HEK293 (cell line): ENCODE measurements at regions not wholly inside any gene's neighbourhood (a gene's known extent, or its start where the extent isn't known, plus 50 kb on each side); places are given as distances from the start of the nearest gene placed in this dataset.

Experiments
- CTCF ChIA-PET: fragments of 350-600 bp; formaldehyde crosslinking; extraction: SDS; loops from one replicate; lab custom pipeline; 2021; ENCODE audit warnings: antibody characterized with exemption; lab: Yijun Ruan, JAX
- POLR2A ChIA-PET: fragments of 300-600 bp; formaldehyde crosslinking; extraction: SDS; loops from one replicate; lab custom pipeline; 2020; ENCODE audit warnings: antibody characterized with exemption, inconsistent platforms; lab: Yijun Ruan, JAX
- H3K27ac ChIP-seq: fragments of 200-500 bp; sonication (Bioruptor generic); 2 replicates; pipeline ENCODE4 v1.5.1; 2014; ENCODE audit warnings: low read depth, low read length, control low read depth, inconsistent platforms; ENCODE audit errors: extremely low read depth
- H3K36me3 ChIP-seq, 2 experiments: fragments of 200-500 bp in 1 of 2; sonication (Bioruptor generic) in 1 of 2; 1 replicate in 1 of 2; 2 replicates in 1 of 2; pipeline ENCODE4 v1.5.1; 2014 to 2017; ENCODE audit warnings: inconsistent platforms in 2 of 2, low read length in 2 of 2; ENCODE audit not compliant: control insufficient read depth in 2 of 2, insufficient read depth in 1 of 2
- H3K4me1 ChIP-seq: fragments of 200-500 bp; sonication (Bioruptor generic); 2 replicates; pipeline ENCODE4 v1.5.1; 2014; ENCODE audit warnings: mild to moderate bottlenecking, low read length, inconsistent platforms; ENCODE audit not compliant: control insufficient read depth, insufficient read depth
- H3K4me3 ChIP-seq: 2 replicates; pipeline ENCODE4 v1.5.1; 2011; ENCODE audit warnings: low read depth, mild to moderate bottlenecking, control low read depth, low read length, moderate library complexity
- H3K9me3 ChIP-seq: fragments of 200-500 bp; sonication (Bioruptor generic); 2 replicates; pipeline ENCODE4 v1.5.1; 2014; ENCODE audit warnings: low read depth, low read length, inconsistent platforms; ENCODE audit not compliant: control insufficient read depth, insufficient read depth
- HIC1 ChIP-seq: fragments of 450-650 bp; formaldehyde crosslinking; IDR thresholded peaks from 2 replicates; pipeline ENCODE4 v1.5.1; 2016; ENCODE audit warnings: missing biosample characterization, missing genetic modification characterization
- HOXA7 ChIP-seq: sonication (generic); formaldehyde crosslinking; IDR thresholded peaks from 2 replicates; pipeline ENCODE4 v1.8.1; 2022; ENCODE audit warnings: missing genetic modification reagents, borderline replicate concordance
- KLF1 ChIP-seq: fragments of 450-650 bp; formaldehyde crosslinking; IDR thresholded peaks from 2 replicates; pipeline ENCODE4 v1.5.1; 2016; ENCODE audit warnings: missing biosample characterization, missing genetic modification characterization
- KLF7 ChIP-seq: fragments of 450-650 bp; formaldehyde crosslinking; IDR thresholded peaks from 2 replicates; pipeline ENCODE4 v1.5.1; 2016; ENCODE audit warnings: missing biosample characterization, missing genetic modification characterization, borderline replicate concordance
- MZF1 ChIP-seq: fragments of 450-650 bp; formaldehyde crosslinking; IDR thresholded peaks from 2 replicates; pipeline ENCODE4 v1.5.1; 2017; ENCODE audit warnings: missing biosample characterization, missing genetic modification characterization, borderline replicate concordance
- TCF7L2 ChIP-seq: IDR thresholded peaks from 2 replicates; pipeline ENCODE4 v1.6.1; 2011; ENCODE audit warnings: low read depth, mild to moderate bottlenecking, inconsistent platforms, low read length, moderate library complexity, borderline replicate concordance
- ZFP3 ChIP-seq: fragments of 450-650 bp; formaldehyde crosslinking; IDR thresholded peaks from 2 replicates; pipeline ENCODE4 v1.5.1; 2016; ENCODE audit warnings: low read depth, missing biosample characterization, missing genetic modification characterization
- ZNF202 ChIP-seq: fragments of 450-650 bp; formaldehyde crosslinking; IDR thresholded peaks from 2 replicates; pipeline ENCODE4 v1.5.1; 2016; ENCODE audit warnings: missing biosample characterization, missing genetic modification characterization, borderline replicate concordance
- ZNF24 ChIP-seq: fragments of 450-650 bp; formaldehyde crosslinking; IDR thresholded peaks from 2 replicates; pipeline ENCODE4 v1.5.1; 2016; ENCODE audit warnings: missing biosample characterization, missing genetic modification characterization
- ZNF26 ChIP-seq: fragments of 450-650 bp; formaldehyde crosslinking; IDR thresholded peaks from 2 replicates; pipeline ENCODE4 v1.5.1; 2016; ENCODE audit warnings: missing biosample characterization, missing genetic modification characterization
- ZNF292 ChIP-seq: fragments of 450-650 bp; formaldehyde crosslinking; IDR thresholded peaks from 2 replicates; pipeline ENCODE4 v1.5.1; 2016; ENCODE audit warnings: low read depth, missing biosample characterization, missing genetic modification characterization, borderline replicate concordance
- ZNF530 ChIP-seq: fragments of 450-650 bp; formaldehyde crosslinking; IDR thresholded peaks from 2 replicates; pipeline ENCODE4 v1.5.1; 2016; ENCODE audit warnings: low read depth, missing biosample characterization, missing genetic modification characterization
- ZNF555 ChIP-seq: fragments of 450-650 bp; formaldehyde crosslinking; conservative IDR thresholded peaks from 2 replicates; pipeline ENCODE4 v1.5.1; 2017; ENCODE audit warnings: missing biosample characterization, mild to moderate bottlenecking, missing genetic modification characterization, inconsistent platforms
- ZNF600 ChIP-seq: fragments of 450-650 bp; formaldehyde crosslinking; IDR thresholded peaks from 2 replicates; pipeline ENCODE4 v1.5.1; 2016; ENCODE audit warnings: missing biosample characterization, missing genetic modification characterization
- ZNF639 ChIP-seq: fragments of 450-650 bp; formaldehyde crosslinking; IDR thresholded peaks from 2 replicates; pipeline ENCODE4 v1.5.1; 2016; ENCODE audit warnings: missing biosample characterization, missing genetic modification characterization
- ZNF791 ChIP-seq: fragments of 450-650 bp; formaldehyde crosslinking; IDR thresholded peaks from 2 replicates; pipeline ENCODE4 v1.5.1; 2016; ENCODE audit warnings: missing biosample characterization, missing genetic modification characterization
- ZNF792 ChIP-seq: fragments of 450-650 bp; formaldehyde crosslinking; IDR thresholded peaks from 2 replicates; pipeline ENCODE4 v1.5.1; 2016; ENCODE audit warnings: missing biosample characterization, missing genetic modification characterization
- ZSCAN16 ChIP-seq: fragments of 450-650 bp; formaldehyde crosslinking; IDR thresholded peaks from 2 replicates; pipeline ENCODE4 v1.5.1; 2016; ENCODE audit warnings: missing biosample characterization, missing genetic modification characterization

GRCh38 chr7:136600475-136600874 lies 268.0 kb upstream of the CHRM2 start (continued):
- TF ChIP-seq ZNF24 (tag by site-specific recombination) (no peak), ZNF202 (tag by site-specific recombination) (no peak), ZNF600 (tag by site-specific recombination) (no peak), MZF1 (tag by site-specific recombination) (no peak), ZSCAN16 (tag by site-specific recombination) (no peak)

GRCh38 chr7:136594739-136595144 lies 273.7 kb upstream of the CHRM2 start:
- TF ChIP-seq ZNF791 (tag by site-specific recombination) (no peak), ZNF530 (no peak), ZNF792 (tag by site-specific recombination) (no peak), ZFP3 (no peak), ZNF26 (tag by site-specific recombination) (no peak)
- POLR2A ChIA-PET: no interaction called here
- CTCF ChIA-PET: no interaction called here
- Histone ChIP-seq H3K27ac (no peak overlapping the region), H3K9me3 (no peaks in the 10 kb centered on the region), H3K4me1 (no peaks in the 10 kb centered on the region), H3K36me3 (no peaks in the 10 kb centered on the region), H3K4me3 (no peak overlapping the region)

- H3K9me3 ChIP-seq: no peaks in the 10 kb centered on the region
- no peak overlapping the region for H3K27ac ChIP-seq
- H3K4me1 ChIP-seq: no peaks in the 10 kb centered on the region
- no peak overlapping the region for H3K4me3 ChIP-seq
- CTCF ChIA-PET: no interaction called here
- H3K36me3 ChIP-seq: no peaks in the 10 kb centered on the region
- POLR2A ChIA-PET: no interaction called here
- TF ChIP-seq ZNF555 (tag by site-specific recombination) (0 out of 2 replicates have a peak, but pooled peaks have one; percentile 4), TCF7L2 (no peak)
Observed at GRCh38 chr7:136588216-136588615, 280.2 kb upstream of the CHRM2 start.

- H3K27ac ChIP-seq: no peak overlapping the region
- CTCF ChIA-PET: no interaction called here
- TF ChIP-seq ZNF292 (no peak), HOXA7 (CRISPR knock-in tag) (no peak), KLF1 (tag by site-specific recombination) (no peak), ZNF639 (tag by site-specific recombination) (no peak), HIC1 (no peak), KLF7 (tag by site-specific recombination) (no peak)
- no peaks in the 10 kb centered on the region for H3K4me1 ChIP-seq
- no peaks in the 10 kb centered on the region for H3K36me3 ChIP-seq
- POLR2A ChIA-PET: no interaction called here
- H3K9me3 ChIP-seq: no peaks in the 10 kb centered on the region
- no peak overlapping the region for H3K4me3 ChIP-seq
Observed at GRCh38 chr7:136585954-136586670, 282.3 kb upstream of the CHRM2 start.
